Body of pancreas (tissue), 4 donors: ENCODE measurements at regions not wholly inside any gene's neighbourhood (a gene's known extent, or its start where the extent isn't known, plus 50 kb on each side); places are given as distances from the start of the nearest gene placed in this dataset.
"Not testable (repeated sequence)": the region's sequence is repeated elsewhere in the genome, so short reads cannot be mapped to it uniquely, and the experiment has no call there.

ENCODE experiments used
- ATAC-seq: fragments of 150-250 bp; one replicate; pipeline ENCODE4 v1.9.1; 2016
- DNase-seq, 4 donors: peaks; one replicate each; pipeline ENCODE4 v3.0.0-alpha.2; 2019
- H3K27ac ChIP-seq, 4 donors: fragments of 200-600 bp; sonication (generic); 1 replicate in 3 of 4; 2 replicates in 1 of 4; pipeline versions ENCODE4 v1.5.1 to v1.6.1; 2016 to 2019; ENCODE audit warnings: mild to moderate bottlenecking in 1 of 4, mixed read lengths in 1 of 4, moderate library complexity in 1 of 4
- H3K27me3 ChIP-seq, 2 donors: fragments of 200-600 bp; sonication (generic); one replicate each; pipeline ENCODE4 v1.6.0; 2016; ENCODE audit warnings: mild to moderate bottlenecking in 1 of 2
- H3K36me3 ChIP-seq, 2 donors: fragments of 200-600 bp; sonication (generic); replicated peaks in 1 of 2; 2 replicates each; pipeline ENCODE4 v1.5.1; 2016; ENCODE audit warnings: low read depth in 2 of 2; ENCODE audit not compliant: insufficient read depth in 1 of 2
- H3K4me1 ChIP-seq: fragments of 200-600 bp; sonication (generic); one replicate; pipeline ENCODE4 v1.6.0; 2016
- H3K4me3 ChIP-seq, 2 donors: fragments of 200-600 bp; sonication (generic); 1 replicate in 1 of 2; 2 replicates in 1 of 2; pipeline ENCODE4 v1.5.1; 2016 to 2019
- H3K9me3 ChIP-seq, 3 donors: fragments of 200-600 bp; sonication (generic); 1 replicate in 2 of 3; 2 replicates in 1 of 3; pipeline ENCODE4 v1.5.1; 2016
- CTCF ChIP-seq, 7 experiments: fragments of 450-650 bp in 4 of 7; fragments of 200-600 bp in 3 of 7; sonication (generic) in 3 of 7; IDR thresholded peaks; one replicate each; pipeline ENCODE4 v1.5.1; 2016 to 2019; ENCODE audit warnings: antibody characterized with exemption in 7 of 7
- POLR2A ChIP-seq, 3 donors: fragments of 450-650 bp; IDR thresholded peaks; one replicate each; pipeline ENCODE4 v1.6.1; 2016; ENCODE audit warnings: antibody characterized with exemption in 3 of 3, mild to moderate bottlenecking in 2 of 3
- WGBS, 2 donors: methylation state at CpG; one replicate each; pipeline ENCODE4 v1.1.5; 2017; 5-methylcytosine and 5-hydroxymethylcytosine counted together
- intact Hi-C: fragments of 100-400 bp; cut with DNase I; formaldehyde crosslinking; loops from one replicate; pipeline ENCODE4 v1.15.1; 2023

GRCh38 chr2:16737812-16738211 is 72.2 kb upstream of the CYRIA start:
- no peaks in the 10 kb centered on the region for H3K9me3 ChIP-seq
- no peaks in the 10 kb centered on the region for H3K27me3 ChIP-seq
- TF ChIP-seq CTCF (IDR thresholded peaks at IDR 0.05): no peak
- TF ChIP-seq POLR2A (IDR thresholded peaks at IDR 0.05): no peak
- no peak overlapping the region for H3K4me3 ChIP-seq
- intact Hi-C loops: no loop called here
- 8 to 30% methylated on average over 1 of the region's 1 CpG for WGBS, 2 donors
- H3K27ac ChIP-seq: peak overlapping the region in 1 of 4 donors; percentile 17
- no peak for ATAC-seq
- peaks cover 28% of the 10 kb centered on the region for H3K4me1 ChIP-seq
- no peaks in the 10 kb centered on the region for H3K36me3 ChIP-seq
- no peak for DNase-seq

- no peaks in the 10 kb centered on the region for H3K27me3 ChIP-seq
- no peak for ATAC-seq
- TF ChIP-seq POLR2A (IDR thresholded peaks at IDR 0.05) (no peak), CTCF (IDR thresholded peaks at IDR 0.05) (no peak)
- DNase-seq: no peak
- intact Hi-C loops: no loop called here
- no peaks in the 10 kb centered on the region for H3K9me3 ChIP-seq
- H3K4me3 ChIP-seq: no peak overlapping the region
- peaks cover 28% of the 10 kb centered on the region for H3K4me1 ChIP-seq
- 68 to 73% methylated on average over 2 of the region's 2 CpGs for WGBS, 2 donors
- no peaks in the 10 kb centered on the region for H3K36me3 ChIP-seq
- H3K27ac ChIP-seq: no peak overlapping the region
Observed at GRCh38 chr2:16736633-16737032, 71.0 kb upstream of the CYRIA start.

- H3K9me3 ChIP-seq: no peaks in the 10 kb centered on the region
- H3K4me3 ChIP-seq: no peak overlapping the region
- H3K27me3 ChIP-seq: no peaks in the 10 kb centered on the region
- H3K27ac ChIP-seq: no peak overlapping the region
- 63 to 67% methylated on average over 5 of the region's 5 CpGs for WGBS, 2 donors
- ATAC-seq (no peak), DNase-seq (no peak)
- TF ChIP-seq CTCF (IDR thresholded peaks at IDR 0.05): no peak
- TF ChIP-seq POLR2A (IDR thresholded peaks at IDR 0.05): no peak
- H3K36me3 ChIP-seq: no peaks in the 10 kb centered on the region
- H3K4me1 ChIP-seq: peaks cover 8% of the 10 kb centered on the region
- intact Hi-C loops: no loop called here
Observed at GRCh38 chr2:16729335-16729734, 63.7 kb upstream of the CYRIA start.

- H3K27ac ChIP-seq: no peak overlapping the region
- DNase-seq: no peak
- peaks cover 8% of the 10 kb centered on the region for H3K4me1 ChIP-seq
- WGBS, 2 donors: 51 to 64% methylated on average over 4 of the region's 4 CpGs
- intact Hi-C loops: no loop called here
- no peak overlapping the region for H3K4me3 ChIP-seq
- H3K9me3 ChIP-seq: no peaks in the 10 kb centered on the region
- ATAC-seq: no peak
- H3K36me3 ChIP-seq: no peaks in the 10 kb centered on the region
- H3K27me3 ChIP-seq: no peaks in the 10 kb centered on the region
- no peak for TF ChIP-seq CTCF (IDR thresholded peaks at IDR 0.05)
- TF ChIP-seq POLR2A (IDR thresholded peaks at IDR 0.05): no peak
Observed at GRCh38 chr2:16728351-16729136, 62.9 kb upstream of the CYRIA start.

GRCh38 chr2:16727849-16728248 is 62.2 kb upstream of the CYRIA start:
- DNase-seq, H3K9me3 ChIP-seq, H3K36me3 ChIP-seq, H3K4me3 ChIP-seq, intact Hi-C loops, ATAC-seq, H3K4me1 ChIP-seq, H3K27me3 ChIP-seq, H3K27ac ChIP-seq: not testable (repeated sequence)
- WGBS, 2 donors: 36 to 56% methylated on average over 2 of the region's 2 CpGs
